Skin of body (tissue), 1 donor: ENCODE measurements at regions not wholly inside any gene's neighbourhood (a gene's known extent, or its start where the extent isn't known, plus 50 kb on each side); places are given as distances from the start of the nearest gene placed in this dataset.
"Not testable (repeated sequence)": the region's sequence is repeated elsewhere in the genome, so short reads cannot be mapped to it uniquely, and the experiment has no call there.

Experiments used
- DNase-seq: peaks from one replicate; lab custom pipeline; 2025; lab: John Stamatoyannopoulos, UW

DNA sequence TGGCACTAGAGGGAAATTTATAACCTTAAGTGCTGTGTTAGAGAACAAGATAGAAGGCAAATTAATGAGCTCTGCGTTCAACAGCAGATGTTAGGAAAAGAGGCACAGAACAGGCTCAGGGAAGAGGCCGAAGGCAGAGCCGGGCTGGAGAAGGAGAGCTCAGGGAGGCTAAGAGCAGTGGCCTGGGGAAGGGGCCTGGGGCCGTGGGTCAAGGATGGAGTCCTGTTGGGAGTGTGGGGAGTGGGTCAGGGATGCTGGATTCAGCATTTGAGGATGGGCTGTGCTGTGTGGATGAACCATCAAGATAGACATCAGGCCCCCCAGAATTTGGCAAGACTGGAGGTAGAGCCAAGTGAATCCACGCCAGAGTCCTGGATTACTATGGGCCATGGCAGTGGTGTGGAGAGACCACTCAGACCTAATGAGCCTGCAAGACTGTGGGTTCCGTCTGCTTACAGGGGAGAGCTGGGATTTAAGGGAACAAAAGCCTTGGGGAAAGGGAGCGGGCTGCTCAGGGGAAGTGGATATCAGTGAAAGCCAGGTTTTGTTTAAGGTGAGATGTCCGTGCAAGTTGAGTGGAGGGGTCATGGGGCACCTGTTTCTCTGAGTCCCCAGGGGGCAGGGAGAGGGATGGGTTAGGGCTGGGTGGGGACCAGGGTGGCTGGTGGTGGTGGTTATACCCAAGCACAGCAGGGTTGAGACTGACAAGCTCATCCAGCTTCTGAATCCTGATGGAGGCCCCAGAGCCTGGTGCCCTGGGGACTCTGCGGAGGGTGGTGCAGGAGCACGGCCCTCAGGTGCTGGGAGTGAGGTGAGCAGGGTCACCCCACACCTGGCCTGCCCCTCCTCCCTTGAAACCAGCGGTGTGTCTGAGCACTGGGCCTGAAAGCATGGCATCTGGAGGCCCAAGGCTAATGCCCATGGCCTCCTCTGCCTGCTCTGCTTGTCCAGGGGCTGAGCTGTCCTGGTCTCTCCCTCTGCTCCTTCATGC lies 101.7 kb downstream of the BMS1 start:
- no peak for DNase-seq

DNA sequence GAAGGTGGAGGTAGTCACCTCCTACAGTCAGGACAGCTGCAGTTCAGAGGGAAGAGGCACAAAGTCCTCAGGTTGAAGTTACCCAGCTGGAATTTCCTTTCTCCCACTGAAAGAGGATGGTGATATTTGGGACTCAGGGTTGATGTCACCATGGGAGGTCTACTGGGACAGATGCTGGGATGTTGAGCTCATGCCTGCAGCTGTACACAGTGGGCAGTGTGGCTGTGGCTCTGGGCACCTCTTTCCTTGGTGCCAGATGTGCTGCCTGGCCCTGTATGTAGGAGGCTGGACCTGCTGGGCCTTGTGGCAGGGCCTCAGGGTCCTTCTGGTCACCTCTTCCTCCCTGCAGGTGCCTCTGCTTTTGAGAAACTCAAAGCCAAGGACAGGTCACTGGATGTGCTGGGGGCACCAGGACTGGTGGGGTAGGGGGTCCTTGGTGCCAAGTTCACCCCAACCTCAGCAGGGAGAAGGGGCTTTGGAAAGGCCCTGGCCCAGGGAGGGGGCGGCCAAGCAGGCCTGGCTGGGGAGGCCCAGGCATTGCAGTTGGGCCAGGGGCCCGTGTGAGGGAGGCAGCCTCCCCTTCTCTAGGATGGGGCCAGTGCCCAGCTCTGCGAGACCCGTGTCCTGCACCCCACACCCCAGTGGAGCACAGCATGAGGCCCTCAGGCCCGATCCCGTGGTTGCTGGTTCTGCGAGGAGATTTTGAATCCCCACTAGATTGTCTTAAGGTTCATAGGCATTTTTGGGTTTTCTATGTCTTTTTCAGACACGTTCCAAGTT lies 103.1 kb downstream of the BMS1 start:
- DNase-seq = no peak

DNA sequence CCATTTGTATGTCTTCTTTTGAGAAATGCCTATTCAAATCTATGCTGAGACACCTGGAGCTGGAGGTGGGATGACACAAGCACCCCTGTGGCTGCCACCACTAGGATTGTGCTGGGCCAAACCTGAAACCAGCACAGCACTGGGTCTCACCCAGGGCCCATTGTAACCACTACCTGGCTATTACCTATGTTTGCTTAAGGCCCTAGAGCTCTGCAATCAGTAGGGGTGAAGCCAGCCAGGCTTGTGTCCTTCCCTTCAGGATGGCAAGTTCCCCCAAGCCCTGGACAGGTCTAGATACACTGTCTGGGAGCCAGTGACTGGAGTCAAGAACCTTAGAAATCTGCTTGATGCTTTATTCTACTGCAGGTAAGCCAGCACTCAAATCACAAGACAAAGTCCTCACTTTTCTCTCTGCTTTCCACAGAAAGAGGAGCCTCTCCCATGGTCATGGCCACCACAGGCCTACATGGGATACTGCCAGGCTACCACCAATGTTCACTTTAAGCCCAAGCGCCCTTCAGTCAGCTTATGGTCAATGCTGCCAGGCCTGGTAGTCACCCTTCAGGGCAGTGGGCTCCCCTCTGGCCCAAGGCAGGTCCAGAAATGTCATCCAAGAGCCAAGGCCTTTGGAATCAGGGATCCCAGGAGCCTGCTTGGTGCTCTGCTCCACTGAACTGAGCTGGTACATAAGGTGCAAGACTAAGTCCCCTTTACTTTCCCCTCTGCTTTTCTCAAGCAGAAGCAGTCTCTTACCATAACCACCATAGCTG lies 105.3 kb downstream of the BMS1 start:
- no peak for DNase-seq

DNA sequence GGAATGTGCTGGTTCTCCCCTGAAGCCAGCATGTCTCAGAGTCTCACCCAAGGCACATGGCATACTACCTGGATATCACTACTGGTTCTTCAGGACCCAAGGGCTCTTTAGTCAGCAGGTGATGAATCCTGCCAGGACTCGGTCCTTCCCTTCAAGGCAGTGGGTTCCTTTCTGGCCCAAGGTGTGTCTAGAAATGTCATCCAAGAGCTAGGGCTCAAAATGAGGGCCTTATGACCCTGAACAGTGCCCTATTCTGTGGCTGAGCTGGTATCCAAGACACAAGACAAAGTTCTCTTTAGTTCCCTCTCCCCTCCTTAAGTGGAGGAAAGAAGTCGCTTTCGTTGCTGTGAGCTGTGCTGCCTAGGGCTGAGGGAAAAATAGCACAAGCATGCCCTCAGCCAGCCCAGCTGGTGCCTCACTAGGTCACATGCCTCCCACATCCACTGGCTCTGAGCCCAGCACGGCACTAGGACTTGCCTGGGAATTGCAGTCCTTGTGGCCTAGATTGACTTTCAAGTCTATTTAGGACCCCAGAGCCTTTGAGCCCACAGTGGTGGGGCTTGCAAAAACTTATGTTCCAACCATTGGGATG lies 106.0 kb downstream of the BMS1 start:
- DNase-seq = no peak

DNA sequence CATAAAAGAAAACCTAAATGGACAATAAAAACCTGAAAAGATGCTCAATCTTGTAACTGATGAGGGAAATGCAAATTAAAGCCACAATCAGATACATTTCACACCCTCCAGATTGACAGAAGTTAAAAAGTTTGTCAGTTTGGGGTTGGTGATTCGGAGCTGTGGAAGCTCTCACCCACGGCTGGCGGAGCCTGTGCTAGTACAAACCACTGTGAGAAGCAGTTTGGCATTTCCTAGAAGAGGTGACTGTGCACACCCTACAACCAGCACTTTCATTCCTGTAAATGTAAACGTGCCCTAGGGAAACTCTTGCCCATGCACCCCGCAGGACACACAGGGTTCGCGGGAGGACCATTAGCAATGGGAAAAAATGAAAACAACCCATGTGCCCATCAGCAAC lies 114.1 kb downstream of the BMS1 start:
- DNase-seq = no peak

DNA sequence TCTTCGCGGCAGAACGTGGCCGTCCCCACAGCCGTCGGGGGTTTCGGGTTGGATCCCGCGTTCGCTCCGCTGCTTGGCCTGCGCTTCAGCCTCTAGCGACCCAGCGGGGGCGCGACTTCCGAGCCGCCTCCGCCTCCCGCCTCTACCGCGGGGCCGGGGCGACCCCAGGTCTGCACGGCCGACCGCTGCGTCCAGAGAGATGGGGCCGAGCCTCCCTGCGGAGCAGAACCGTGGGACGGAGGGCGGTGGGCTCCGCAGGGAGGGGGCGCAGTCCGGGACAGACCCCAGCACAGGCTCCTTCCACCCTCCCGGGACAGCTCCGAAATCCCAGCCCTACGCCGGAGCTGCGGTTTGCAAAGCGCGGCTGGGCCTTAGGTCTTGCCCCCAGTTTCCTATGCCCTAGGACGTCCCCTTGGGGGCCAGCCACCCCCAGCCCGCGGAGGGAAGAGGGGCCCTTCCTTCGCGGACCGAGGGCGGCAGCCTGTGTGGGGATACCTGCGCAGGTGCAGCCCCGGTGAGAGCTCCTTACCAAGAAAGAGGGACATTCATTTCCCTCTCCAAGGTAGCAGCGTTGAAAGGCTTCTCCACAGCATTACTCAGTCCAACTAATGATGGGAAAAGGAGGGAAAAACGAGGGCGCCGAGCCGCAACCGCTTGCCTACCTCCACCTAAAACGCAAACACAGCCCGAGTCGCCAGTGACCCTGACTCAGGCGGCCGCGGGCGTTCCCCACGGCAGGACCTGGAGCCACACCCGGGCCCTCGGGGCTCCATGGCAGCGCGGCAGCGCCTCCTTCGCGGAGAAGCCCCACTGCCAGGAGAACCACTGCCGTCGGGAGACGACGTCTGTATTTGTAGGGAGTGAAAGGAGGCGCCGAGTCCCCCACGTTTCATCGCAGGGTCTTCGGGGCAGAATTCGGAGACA lies 115.7 kb downstream of the BMS1 start:
- no peak for DNase-seq

DNA sequence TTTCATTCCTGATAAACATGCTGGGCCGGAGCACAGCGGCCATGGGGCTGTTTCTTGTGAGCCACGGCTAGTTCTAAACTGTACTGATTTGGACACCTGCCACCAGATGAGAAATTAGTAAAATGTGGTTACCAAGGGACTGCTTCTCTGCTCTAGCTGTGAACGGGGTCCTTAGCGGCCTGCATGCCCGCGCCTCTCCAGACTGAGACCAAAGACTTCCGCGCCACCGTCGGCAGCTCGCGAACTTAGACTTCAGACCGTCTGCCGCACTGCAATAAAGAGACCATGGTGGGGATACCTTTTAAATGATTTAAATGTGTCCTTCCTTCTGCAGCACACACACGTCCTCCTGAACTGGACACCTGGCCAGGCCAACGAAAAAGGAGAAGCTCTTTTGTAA lies 116.4 kb downstream of the BMS1 start:
- no peak for DNase-seq

DNA sequence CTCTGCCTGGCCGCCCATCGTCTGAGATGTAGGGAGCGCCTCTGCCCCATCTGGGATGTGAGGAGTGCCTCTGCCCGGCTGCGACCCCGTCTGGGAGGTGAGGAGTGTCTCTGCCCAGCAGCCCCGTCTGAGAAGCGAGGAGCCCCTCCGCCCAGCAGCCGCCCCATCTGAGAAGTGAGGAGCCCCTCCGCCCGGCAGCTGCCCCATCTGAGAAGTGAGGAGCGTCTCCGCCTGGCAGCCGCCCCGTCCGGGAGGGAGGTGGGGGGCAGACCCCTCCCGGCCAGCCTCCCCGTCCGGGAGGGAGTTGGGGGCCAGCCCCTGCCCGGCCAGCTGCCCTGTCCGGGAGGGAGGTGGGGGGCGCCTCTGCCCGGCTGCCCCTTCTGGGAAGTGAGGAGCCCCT lies 117.8 kb downstream of the BMS1 start:
- DNase-seq = not testable (repeated sequence)

DNA sequence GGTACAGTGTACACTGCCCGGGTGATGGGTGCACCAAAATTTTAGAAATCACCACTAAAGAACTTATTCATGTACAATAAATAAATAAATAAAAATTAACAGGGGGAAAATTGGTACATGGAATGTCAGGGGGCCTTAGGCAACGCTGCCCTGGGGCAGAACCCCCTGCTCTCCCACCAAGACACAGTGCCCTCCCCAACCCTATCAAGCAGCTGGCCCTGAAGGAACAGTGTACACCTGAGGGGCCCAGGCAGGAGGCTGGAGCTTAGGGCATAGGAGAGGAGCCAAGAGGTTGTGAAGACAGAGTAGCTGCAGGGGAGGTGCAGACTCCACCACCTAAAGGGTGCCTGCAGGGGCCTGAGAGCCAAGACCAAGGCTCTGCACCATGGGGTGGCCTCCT lies 128.8 kb downstream of the BMS1 start:
- no peak for DNase-seq

DNA sequence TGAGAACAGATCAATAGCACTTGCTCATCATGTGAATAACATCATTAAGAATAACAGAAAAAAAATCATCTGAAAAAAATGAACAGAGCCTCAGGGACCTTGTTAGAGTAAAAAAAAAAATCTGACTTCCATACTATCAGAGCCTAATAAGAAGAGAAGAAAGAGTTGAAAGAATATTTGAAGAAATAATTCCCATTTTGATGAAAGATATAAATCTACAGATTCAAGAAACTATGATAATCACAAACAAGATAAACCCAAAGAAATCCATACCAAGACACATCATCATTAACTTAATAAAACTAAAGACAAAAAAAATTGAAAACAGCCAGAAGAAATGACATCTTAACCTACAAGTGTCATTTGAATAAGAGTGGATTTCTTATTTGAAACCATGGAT lies 134.4 kb downstream of the BMS1 start:
- no peak for DNase-seq

DNA sequence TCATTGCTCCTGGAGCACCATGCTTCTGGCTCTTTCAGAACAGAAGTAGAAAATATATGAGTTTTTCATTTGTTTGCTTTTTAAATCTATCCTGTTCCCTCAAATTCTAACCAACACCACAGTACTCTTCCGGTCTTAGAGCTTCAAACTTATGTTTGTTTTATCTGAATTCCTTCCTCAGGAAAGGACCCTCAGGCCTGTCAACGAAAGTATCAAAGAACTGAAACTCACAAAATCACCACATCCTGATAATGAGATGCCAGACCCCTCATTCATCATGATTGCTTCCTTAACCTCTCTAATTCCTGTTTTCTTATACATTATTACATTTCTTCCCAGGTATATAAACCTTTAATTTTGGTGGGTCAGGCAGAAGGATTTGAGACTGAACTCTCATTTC lies 135.2 kb downstream of the BMS1 start:
- DNase-seq = no peak

DNA sequence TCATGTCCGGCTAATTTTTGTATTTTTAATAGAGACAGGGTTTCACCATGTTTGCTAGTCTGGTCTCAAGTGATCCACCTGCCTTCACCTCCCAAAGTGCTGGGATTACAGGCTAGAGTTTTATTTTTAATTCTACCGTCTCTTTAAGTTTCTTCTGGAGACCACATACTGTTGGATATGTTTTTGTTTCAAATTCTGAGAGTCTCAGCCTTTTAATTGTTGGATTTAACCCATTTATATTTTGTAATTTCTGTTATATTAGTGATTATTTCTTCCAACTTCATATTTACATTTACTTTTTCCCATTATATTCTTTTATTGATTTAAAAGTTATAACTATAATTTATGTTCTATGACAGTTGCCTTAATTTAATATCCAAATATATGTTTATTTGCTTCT lies 139.4 kb downstream of the BMS1 start:
- no peak for DNase-seq

DNA sequence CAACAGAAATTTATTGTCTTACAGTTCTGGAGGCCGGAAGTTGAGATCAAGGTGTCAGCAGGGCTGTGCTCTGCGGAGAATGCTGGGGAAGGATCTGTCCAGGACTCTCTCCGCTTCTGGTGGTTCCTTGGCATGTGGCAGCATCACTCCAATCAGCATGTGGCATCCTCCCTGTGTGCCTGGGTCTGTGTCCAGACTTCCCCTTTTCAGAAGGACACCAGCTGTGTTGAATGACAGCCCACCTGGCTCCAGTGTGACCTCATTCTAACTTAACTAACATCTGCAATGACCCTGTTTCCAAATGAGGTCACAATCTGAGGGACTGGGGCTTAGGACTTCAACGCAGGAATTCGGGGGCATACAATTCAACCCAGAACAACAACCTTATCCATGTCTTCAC lies 141.9 kb downstream of the BMS1 start:
- no peak for DNase-seq

DNA sequence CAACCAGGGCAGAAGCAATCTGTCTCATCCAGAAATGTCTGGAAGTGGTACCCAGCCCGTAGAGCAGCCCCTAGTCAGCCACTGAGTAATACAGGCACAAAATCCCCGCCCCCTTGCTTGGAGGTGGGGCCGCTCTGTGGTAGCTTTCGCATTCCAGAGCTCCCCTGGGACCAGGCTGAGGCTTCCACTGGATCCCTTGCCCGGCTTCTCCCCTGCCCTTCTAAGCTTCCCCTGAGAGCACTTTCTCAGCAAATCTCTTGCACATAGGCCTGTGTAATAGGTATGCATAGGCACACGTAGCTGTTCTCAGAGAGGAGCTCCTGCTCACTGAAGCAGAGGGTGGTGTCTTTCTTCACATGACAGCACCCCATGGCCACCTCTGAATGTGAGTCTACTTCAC lies 144.2 kb downstream of the BMS1 start:
- DNase-seq = no peak

DNA sequence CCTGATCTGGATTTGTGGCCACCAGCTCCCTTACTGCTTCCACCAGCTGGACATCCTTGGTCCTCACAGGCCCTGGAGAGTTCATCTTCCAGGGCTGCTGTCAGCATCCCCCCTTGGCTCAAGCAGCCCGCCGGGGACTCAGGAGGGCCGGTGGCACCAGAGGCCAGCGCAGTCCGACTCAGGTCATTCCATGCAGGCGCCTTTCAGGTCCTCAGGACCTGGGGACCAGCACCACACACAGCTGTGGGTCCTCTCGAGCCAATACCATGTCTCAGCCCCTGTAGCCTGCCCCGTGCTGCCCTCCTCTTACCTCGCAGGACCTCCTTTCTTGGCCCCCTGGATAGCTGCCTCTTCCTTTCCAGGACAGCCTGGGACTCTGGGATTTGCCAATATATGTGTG lies 145.5 kb downstream of the BMS1 start:
- no peak for DNase-seq

DNA sequence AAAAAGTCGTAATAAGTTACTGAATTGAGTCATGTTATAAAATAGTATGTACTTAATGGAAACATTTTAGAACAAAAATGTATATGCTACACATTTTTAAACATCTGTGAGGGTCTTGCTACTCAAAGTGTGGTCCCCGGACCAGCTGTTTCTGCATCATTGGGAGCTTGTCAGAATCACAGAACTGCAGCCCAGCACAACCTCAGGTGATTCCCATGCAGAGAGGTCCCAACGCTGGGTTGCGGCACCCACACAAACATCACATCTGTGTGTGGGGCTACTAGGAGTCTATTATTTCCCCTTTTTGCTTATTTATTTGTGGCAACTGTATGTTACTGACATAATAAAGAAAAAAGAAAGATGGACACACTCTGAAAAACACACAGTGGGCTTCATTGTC lies 146.6 kb downstream of the BMS1 start:
- no peak for DNase-seq

DNA sequence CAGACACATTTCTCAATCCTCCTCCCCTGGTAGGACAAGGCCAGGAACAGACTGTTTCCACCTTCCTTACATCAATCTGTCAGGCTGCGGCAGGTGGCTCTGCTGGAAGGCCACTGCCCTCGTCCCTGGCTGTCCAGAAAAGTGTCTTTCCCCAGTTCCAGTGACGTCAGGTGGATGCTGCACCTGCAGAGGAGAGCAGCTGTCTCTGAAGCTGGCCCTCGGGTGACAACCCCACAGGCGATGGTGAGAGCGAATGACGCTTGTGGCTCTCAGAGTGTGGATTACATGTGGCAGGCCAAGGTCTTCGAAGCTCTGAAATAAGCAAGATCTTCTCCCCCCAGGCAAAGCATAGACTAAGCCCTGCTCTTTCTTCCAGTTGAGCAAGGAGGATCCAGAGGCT lies 146.9 kb upstream of the RET start:
- no peak for DNase-seq

DNA sequence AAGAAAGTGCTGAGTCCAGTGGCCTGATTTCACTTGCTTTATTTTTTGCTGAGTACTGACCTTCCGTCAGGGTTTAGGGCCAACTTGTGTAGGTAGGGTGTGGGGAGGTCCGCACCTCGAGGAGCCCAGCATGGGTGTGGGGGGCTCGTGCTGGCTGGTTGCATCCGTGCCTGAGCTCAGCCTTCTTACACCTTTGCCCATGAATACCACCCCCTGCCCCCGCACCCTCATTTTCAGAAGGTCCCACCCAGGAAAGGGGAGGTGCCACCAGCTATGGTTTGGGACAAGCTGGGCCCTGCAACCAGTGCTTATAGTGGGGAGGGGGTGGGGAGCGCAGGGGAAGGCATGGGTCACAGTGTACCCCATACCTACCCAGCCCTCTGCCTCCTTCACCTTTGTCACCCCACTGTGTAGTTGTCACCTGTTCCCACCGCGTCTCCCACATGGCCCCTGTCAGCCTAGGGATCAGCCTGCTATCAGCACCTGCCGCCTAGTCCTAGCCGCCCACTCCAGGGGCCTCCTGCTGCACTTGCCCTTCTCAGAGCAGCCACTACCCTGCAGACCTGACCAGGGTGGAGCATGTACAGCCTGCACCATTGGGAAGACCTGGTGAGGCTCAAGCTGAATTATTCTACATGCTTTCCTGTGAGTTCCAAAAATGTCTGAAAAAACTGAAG lies 146.2 kb upstream of the RET start:
- no peak for DNase-seq

DNA sequence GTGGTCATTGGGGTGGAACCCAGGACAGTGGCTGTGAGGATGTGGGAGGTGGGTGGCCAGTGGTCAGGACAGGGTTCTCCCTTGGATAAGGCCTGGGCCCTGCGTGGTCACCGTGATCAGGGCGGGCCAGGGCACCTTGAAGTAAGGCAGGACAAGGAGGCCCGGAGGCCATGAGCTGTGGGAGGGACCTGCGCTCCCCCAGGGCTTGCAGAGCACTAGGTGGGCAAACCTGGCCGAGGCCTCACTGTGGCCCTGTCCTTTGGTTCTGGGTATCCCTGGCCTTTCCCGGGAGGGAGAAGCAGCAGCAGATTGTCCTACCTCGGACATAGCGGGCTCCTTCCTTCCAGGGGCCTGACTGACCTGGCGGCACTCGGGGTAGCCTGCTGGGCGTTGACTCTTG lies 144.8 kb upstream of the RET start:
- DNase-seq = no peak
